ENCODE measurements at regions not wholly inside any gene's neighbourhood (a gene's known extent, or its start where the extent isn't known, plus 50 kb on each side); places are given as distances from the start of the nearest gene placed in this dataset.

- TF ChIP-seq CTCF (IDR thresholded peaks at IDR 0.05) (peak; percentile 39 to 80 (median 45)), POLR2AphosphoS5 (IDR thresholded peaks at IDR 0.05; ENCODE audit: insufficient read depth in 1 of 2, low read depth in 1 of 2) (peak in 1 of 2 donors; percentile 33), POLR2A (IDR thresholded peaks at IDR 0.05) (no peak)
These were observed 101.0 kb upstream of the AGR3 start for GRCh38 chr7:16982640-16983350.

Measured in vagina (tissue), 2 donors.